ENCODE measurements at regions not wholly inside any gene's neighbourhood (a gene's known extent, or its start where the extent isn't known, plus 50 kb on each side); places are given as distances from the start of the nearest gene placed in this dataset.

DNA sequence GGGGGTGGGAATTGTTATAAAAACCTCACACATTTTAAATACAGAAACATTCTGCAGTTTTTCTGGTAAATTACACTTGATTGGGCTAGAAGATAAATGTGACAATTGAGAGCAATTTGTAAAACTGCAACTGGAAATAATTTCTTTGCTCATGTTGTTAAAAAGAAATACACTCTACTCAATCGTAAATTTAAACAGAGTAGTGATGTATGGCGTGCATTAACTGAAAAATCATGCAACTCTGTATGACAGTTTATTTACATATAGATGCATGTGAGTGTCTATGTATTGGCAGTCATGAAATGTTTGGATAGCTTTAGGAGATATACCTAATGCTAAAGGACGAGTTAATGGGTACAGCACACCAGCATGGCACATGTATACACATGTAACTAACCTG is 554.9 kb downstream of the PRELID2 start:
- Histone ChIP-seq H3K4me1 (ENCODE audit: insufficient read depth) (no peaks in the 10 kb centered on the region), H3K27ac (ENCODE audit: low read depth) (no peak overlapping the region), H3K4me2 (no peak overlapping the region), H3K27me3 (ENCODE audit: insufficient read depth) (no peaks in the 10 kb centered on the region), H3K4me3 (no peak overlapping the region), H3K9me2 (ENCODE audit: insufficient read depth) (peaks cover under 1% of the 10 kb centered on the region; the same call in 1 of the 2 replicates), H3K36me3 (ENCODE audit: insufficient read depth) (no peaks in the 10 kb centered on the region), H4K20me1 (replicated peaks; ENCODE audit: insufficient read depth) (no peaks in the 10 kb centered on the region), H2AFZ (no peak overlapping the region), H3F3A (replicated peaks; ENCODE audit: low read depth) (no peaks in the 10 kb centered on the region), H3K79me2 (replicated peaks; ENCODE audit: insufficient read depth) (no peaks in the 10 kb centered on the region)
- H3K36me3 Mint-ChIP-seq (ENCODE audit: low read depth) = no peaks in the 10 kb centered on the region
- no peak overlapping the region for H3K27ac Mint-ChIP-seq
- no peaks in the 10 kb centered on the region for H3K27me3 Mint-ChIP-seq (ENCODE audit: insufficient read depth, low read depth, poor library complexity)
- TF ChIP-seq, protein P1, sequence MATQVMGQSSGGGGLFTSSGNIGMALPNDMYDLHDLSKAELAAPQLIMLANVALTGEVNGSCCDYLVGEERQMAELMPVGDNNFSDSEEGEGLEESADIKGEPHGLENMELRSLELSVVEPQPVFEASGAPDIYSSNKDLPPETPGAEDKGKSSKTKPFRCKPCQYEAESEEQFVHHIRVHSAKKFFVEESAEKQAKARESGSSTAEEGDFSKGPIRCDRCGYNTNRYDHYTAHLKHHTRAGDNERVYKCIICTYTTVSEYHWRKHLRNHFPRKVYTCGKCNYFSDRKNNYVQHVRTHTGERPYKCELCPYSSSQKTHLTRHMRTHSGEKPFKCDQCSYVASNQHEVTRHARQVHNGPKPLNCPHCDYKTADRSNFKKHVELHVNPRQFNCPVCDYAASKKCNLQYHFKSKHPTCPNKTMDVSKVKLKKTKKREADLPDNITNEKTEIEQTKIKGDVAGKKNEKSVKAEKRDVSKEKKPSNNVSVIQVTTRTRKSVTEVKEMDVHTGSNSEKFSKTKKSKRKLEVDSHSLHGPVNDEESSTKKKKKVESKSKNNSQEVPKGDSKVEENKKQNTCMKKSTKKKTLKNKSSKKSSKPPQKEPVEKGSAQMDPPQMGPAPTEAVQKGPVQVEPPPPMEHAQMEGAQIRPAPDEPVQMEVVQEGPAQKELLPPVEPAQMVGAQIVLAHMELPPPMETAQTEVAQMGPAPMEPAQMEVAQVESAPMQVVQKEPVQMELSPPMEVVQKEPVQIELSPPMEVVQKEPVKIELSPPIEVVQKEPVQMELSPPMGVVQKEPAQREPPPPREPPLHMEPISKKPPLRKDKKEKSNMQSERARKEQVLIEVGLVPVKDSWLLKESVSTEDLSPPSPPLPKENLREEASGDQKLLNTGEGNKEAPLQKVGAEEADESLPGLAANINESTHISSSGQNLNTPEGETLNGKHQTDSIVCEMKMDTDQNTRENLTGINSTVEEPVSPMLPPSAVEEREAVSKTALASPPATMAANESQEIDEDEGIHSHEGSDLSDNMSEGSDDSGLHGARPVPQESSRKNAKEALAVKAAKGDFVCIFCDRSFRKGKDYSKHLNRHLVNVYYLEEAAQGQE (IDR thresholded peaks at IDR 0.05; ENCODE audit: unreplicated experiment) = no peak
- TF ChIP-seq, protein P2, sequence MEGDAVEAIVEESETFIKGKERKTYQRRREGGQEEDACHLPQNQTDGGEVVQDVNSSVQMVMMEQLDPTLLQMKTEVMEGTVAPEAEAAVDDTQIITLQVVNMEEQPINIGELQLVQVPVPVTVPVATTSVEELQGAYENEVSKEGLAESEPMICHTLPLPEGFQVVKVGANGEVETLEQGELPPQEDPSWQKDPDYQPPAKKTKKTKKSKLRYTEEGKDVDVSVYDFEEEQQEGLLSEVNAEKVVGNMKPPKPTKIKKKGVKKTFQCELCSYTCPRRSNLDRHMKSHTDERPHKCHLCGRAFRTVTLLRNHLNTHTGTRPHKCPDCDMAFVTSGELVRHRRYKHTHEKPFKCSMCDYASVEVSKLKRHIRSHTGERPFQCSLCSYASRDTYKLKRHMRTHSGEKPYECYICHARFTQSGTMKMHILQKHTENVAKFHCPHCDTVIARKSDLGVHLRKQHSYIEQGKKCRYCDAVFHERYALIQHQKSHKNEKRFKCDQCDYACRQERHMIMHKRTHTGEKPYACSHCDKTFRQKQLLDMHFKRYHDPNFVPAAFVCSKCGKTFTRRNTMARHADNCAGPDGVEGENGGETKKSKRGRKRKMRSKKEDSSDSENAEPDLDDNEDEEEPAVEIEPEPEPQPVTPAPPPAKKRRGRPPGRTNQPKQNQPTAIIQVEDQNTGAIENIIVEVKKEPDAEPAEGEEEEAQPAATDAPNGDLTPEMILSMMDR (conservative IDR thresholded peaks at IDR 0.05; ENCODE audit: low read depth in 2 of 2) = no peak
- TF ChIP-seq JUNB (IDR thresholded peaks at IDR 0.05; ENCODE audit: unreplicated experiment) (no peak), STAT1 (IDR thresholded peaks at IDR 0.05; ENCODE audit: unreplicated experiment) (no peak), EZH2phosphoT487 (IDR thresholded peaks at IDR 0.05; ENCODE audit: unreplicated experiment) (no peak), EZH2 (IDR thresholded peaks at IDR 0.05; ENCODE audit: low read depth, unreplicated experiment) (no peak), NANOG (IDR thresholded peaks at IDR 0.05; ENCODE audit: borderline replicate concordance) (no peak), CREB1 (CRISPR knock-in tag; IDR thresholded peaks at IDR 0.05; ENCODE audit: low read depth) (no peak), ZNF114 (CRISPR knock-in tag; IDR thresholded peaks at IDR 0.05) (no peak), ZNF331 (CRISPR knock-in tag; IDR thresholded peaks at IDR 0.05; ENCODE audit: low read depth) (no peak), POLR2AphosphoS5 (IDR thresholded peaks at IDR 0.05; ENCODE audit: low read depth) (no peak)
- TF ChIP-seq, protein P3, sequence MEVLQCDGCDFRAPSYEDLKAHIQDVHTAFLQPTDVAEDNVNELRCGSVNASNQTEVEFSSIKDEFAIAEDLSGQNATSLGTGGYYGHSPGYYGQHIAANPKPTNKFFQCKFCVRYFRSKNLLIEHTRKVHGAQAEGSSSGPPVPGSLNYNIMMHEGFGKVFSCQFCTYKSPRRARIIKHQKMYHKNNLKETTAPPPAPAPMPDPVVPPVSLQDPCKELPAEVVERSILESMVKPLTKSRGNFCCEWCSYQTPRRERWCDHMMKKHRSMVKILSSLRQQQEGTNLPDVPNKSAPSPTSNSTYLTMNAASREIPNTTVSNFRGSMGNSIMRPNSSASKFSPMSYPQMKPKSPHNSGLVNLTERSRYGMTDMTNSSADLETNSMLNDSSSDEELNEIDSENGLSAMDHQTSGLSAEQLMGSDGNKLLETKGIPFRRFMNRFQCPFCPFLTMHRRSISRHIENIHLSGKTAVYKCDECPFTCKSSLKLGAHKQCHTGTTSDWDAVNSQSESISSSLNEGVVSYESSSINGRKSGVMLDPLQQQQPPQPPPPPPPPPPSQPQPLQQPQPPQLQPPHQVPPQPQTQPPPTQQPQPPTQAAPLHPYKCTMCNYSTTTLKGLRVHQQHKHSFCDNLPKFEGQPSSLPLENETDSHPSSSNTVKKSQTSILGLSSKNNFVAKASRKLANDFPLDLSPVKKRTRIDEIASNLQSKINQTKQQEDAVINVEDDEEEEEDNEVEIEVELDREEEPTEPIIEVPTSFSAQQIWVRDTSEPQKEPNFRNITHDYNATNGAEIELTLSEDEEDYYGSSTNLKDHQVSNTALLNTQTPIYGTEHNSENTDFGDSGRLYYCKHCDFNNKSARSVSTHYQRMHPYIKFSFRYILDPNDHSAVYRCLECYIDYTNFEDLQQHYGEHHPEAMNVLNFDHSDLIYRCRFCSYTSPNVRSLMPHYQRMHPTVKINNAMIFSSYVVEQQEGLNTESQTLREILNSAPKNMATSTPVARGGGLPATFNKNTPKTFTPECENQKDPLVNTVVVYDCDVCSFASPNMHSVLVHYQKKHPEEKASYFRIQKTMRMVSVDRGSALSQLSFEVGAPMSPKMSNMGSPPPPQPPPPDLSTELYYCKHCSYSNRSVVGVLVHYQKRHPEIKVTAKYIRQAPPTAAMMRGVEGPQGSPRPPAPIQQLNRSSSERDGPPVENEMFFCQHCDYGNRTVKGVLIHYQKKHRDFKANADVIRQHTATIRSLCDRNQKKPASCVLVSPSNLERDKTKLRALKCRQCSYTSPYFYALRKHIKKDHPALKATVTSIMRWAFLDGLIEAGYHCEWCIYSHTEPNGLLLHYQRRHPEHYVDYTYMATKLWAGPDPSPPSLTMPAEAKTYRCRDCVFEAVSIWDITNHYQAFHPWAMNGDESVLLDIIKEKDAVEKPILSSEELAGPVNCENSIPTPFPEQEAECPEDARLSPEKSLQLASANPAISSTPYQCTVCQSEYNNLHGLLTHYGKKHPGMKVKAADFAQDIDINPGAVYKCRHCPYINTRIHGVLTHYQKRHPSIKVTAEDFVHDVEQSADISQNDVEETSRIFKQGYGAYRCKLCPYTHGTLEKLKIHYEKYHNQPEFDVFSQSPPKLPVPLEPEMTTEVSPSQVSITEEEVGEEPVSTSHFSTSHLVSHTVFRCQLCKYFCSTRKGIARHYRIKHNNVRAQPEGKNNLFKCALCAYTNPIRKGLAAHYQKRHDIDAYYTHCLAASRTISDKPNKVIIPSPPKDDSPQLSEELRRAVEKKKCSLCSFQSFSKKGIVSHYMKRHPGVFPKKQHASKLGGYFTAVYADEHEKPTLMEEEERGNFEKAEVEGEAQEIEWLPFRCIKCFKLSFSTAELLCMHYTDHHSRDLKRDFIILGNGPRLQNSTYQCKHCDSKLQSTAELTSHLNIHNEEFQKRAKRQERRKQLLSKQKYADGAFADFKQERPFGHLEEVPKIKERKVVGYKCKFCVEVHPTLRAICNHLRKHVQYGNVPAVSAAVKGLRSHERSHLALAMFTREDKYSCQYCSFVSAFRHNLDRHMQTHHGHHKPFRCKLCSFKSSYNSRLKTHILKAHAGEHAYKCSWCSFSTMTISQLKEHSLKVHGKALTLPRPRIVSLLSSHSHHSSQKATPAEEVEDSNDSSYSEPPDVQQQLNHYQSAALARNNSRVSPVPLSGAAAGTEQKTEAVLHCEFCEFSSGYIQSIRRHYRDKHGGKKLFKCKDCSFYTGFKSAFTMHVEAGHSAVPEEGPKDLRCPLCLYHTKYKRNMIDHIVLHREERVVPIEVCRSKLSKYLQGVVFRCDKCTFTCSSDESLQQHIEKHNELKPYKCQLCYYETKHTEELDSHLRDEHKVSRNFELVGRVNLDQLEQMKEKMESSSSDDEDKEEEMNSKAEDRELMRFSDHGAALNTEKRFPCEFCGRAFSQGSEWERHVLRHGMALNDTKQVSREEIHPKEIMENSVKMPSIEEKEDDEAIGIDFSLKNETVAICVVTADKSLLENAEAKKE (CRISPR knock-in tag; IDR thresholded peaks at IDR 0.05) = no peak
- TF ChIP-seq, protein P4, sequence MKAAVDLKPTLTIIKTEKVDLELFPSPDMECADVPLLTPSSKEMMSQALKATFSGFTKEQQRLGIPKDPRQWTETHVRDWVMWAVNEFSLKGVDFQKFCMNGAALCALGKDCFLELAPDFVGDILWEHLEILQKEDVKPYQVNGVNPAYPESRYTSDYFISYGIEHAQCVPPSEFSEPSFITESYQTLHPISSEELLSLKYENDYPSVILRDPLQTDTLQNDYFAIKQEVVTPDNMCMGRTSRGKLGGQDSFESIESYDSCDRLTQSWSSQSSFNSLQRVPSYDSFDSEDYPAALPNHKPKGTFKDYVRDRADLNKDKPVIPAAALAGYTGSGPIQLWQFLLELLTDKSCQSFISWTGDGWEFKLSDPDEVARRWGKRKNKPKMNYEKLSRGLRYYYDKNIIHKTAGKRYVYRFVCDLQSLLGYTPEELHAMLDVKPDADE (IDR thresholded peaks at IDR 0.05) = no peak
- no peaks in the 10 kb centered on the region for H3K4me1 Mint-ChIP-seq
- ATAC-seq (no peak), DNase-seq (ENCODE audit: low spot score) (no peak)
- H3K4me3 Mint-ChIP-seq = no peak overlapping the region
- H3K9me3 Mint-ChIP-seq = no peaks in the 10 kb centered on the region

Measured in GM23338 (cell line).